A549 (cell line): ENCODE measurements at regions not wholly inside any gene's neighbourhood (a gene's known extent, or its start where the extent isn't known, plus 50 kb on each side); places are given as distances from the start of the nearest gene placed in this dataset.

Experiments
- ATAC-seq, 2 experiments: fragments of 200-7000 bp in 1 of 2; fragments of >200 bp in 1 of 2; cut with Nextera tagmentation in 1 of 2; cut with Tn5 transposase in 1 of 2; 3 replicates each; pipeline versions ENCODE4 v1.8.0 to v1.9.1; 2018 to 2020; ENCODE audit warnings: mild to moderate bottlenecking in 1 of 2, moderate library complexity in 1 of 2
- CTCF ChIA-PET: fragments of 300-600 bp; sonication (Branson Sonifier 250); formaldehyde crosslinking; extraction: SDS; loops from one replicate; lab custom pipeline; 2021; ENCODE audit warnings: antibody characterized with exemption, inconsistent platforms; lab: Yijun Ruan, JAX
- POLR2A ChIA-PET: fragments of 350-600 bp; formaldehyde crosslinking; extraction: SDS; loops from one replicate; lab custom pipeline; 2021; ENCODE audit warnings: antibody characterized with exemption, inconsistent platforms; lab: Yijun Ruan, JAX
- DNase-seq, 2 experiments: peaks; one replicate each; pipeline versions ENCODE4 v3.0.0 to v3.0.0-alpha.2; 2011 to 2016; ENCODE audit warnings: low read depth in 1 of 2, low spot score in 1 of 2
- FAIRE-seq: peaks from 2 replicates; lab custom pipeline; 2011; peaks lifted over from hg19 to GRCh38; lab: Jason Lieb, UNC
- H3K27ac ChIP-seq, 2 experiments: fragments of >200 bp; sonication (Bioruptor Twin); formaldehyde crosslinking; 3 replicates each; pipeline ENCODE4 v1.5.1; 2016 to 2017
- H3K4me1 ChIP-seq: fragments of >200 bp; sonication (Bioruptor Twin); formaldehyde crosslinking; 3 replicates; pipeline ENCODE4 v1.6.1; 2016
- H3K4me2 ChIP-seq: fragments of >200 bp; sonication (Bioruptor Twin); formaldehyde crosslinking; 3 replicates; pipeline ENCODE4 v1.6.1; 2016
- H3K4me3 ChIP-seq: fragments of >200 bp; sonication (Bioruptor Twin); formaldehyde crosslinking; 3 replicates; pipeline ENCODE4 v1.5.1; 2016
- H3K9me3 ChIP-seq: fragments of >200 bp; sonication (Bioruptor Twin); formaldehyde crosslinking; 3 replicates; pipeline ENCODE4 v1.6.1; 2016
- BHLHE40 ChIP-seq: IDR thresholded peaks from 2 replicates; pipeline ENCODE4 v1.6.1; 2012; ENCODE audit warnings: low read depth, low read length, inconsistent platforms
- CEBPB ChIP-seq, 2 experiments: fragments of >200 bp in 1 of 2; sonication (Bioruptor Twin) in 1 of 2; formaldehyde crosslinking in 1 of 2; IDR thresholded peaks; 2 replicates each; pipeline ENCODE4 v1.6.1; 2012 to 2016
- CHD2 ChIP-seq: fragments of 150-350 bp; IDR thresholded peaks from 2 replicates; pipeline ENCODE4 v1.6.1; 2014; ENCODE audit warnings: low read length; ENCODE audit not compliant: partially characterized antibody
- EHF ChIP-seq: fragments of 250-450 bp; sonication (Bioruptor Pico); IDR thresholded peaks from 2 replicates; pipeline ENCODE4 v1.5.0; 2020; ENCODE audit warnings: mild to moderate bottlenecking
- EHMT2 ChIP-seq: fragments of 200-600 bp; sonication (generic); IDR thresholded peaks from 2 replicates; pipeline ENCODE4 v1.6.1; 2016; ENCODE audit warnings: antibody characterized with exemption, low read depth, mild to moderate bottlenecking, moderate library complexity
- ESRRA ChIP-seq: fragments of 150-350 bp; IDR thresholded peaks from 2 replicates; pipeline ENCODE4 v1.6.1; 2014; ENCODE audit warnings: mild to moderate bottlenecking, low read length, borderline replicate concordance
- FOSB ChIP-seq: fragments of 250-450 bp; sonication (Bioruptor Pico); IDR thresholded peaks from 2 replicates; pipeline ENCODE4 v1.5.0; 2020; ENCODE audit warnings: mild to moderate bottlenecking, moderate library complexity
- GATA3 ChIP-seq: IDR thresholded peaks from 2 replicates; pipeline ENCODE4 v1.6.1; 2012; ENCODE audit warnings: borderline replicate concordance
- HDAC2 ChIP-seq: fragments of 200-600 bp; sonication (generic); IDR thresholded peaks from 2 replicates; pipeline ENCODE4 v1.6.1; 2016
- HOXA7 ChIP-seq: fragments of 250-450 bp; sonication (Bioruptor Pico); IDR thresholded peaks from 2 replicates; pipeline ENCODE4 v1.5.0; 2020; ENCODE audit warnings: mild to moderate bottlenecking, moderate library complexity
- HOXB13 ChIP-seq: fragments of 250-450 bp; sonication (Bioruptor Pico); IDR thresholded peaks from 2 replicates; pipeline ENCODE4 v1.5.0; 2020; ENCODE audit warnings: low read depth, mild to moderate bottlenecking, moderate library complexity
- JUNB ChIP-seq: fragments of >200 bp; sonication (Bioruptor Twin); formaldehyde crosslinking; IDR thresholded peaks from 2 replicates; pipeline ENCODE4 v1.6.1; 2016
- KDM1A ChIP-seq: fragments of 200-600 bp; sonication (generic); IDR thresholded peaks from 2 replicates; pipeline ENCODE4 v1.6.1; 2016; ENCODE audit warnings: low read depth, mild to moderate bottlenecking
- NFE2L2 ChIP-seq: fragments of 150-350 bp; conservative IDR thresholded peaks from 2 replicates; pipeline ENCODE4 v1.6.1; 2014; ENCODE audit warnings: low read length
- PHF8 ChIP-seq: fragments of 200-600 bp; sonication (generic); IDR thresholded peaks from 2 replicates; pipeline ENCODE4 v1.6.1; 2016; ENCODE audit warnings: low read depth, mild to moderate bottlenecking, antibody characterized with exemption, moderate library complexity, borderline replicate concordance
- RARB ChIP-seq: fragments of 250-450 bp; sonication (Bioruptor Pico); IDR thresholded peaks from 2 replicates; pipeline ENCODE4 v1.8.0; 2021; ENCODE audit warnings: mild to moderate bottlenecking, moderate library complexity
- RNF2 ChIP-seq: fragments of 200-600 bp; sonication (generic); IDR thresholded peaks from 2 replicates; pipeline ENCODE4 v1.6.1; 2016; ENCODE audit warnings: low read depth, mild to moderate bottlenecking, antibody characterized with exemption, moderate library complexity, borderline replicate concordance
- SREBF2 ChIP-seq: fragments of 450-650 bp; IDR thresholded peaks from 2 replicates; pipeline ENCODE4 v1.6.1; 2014; ENCODE audit warnings: mild to moderate bottlenecking, moderate library complexity
- ZNF302 ChIP-seq: fragments of 250-450 bp; sonication (Bioruptor Pico); IDR thresholded peaks from 2 replicates; pipeline ENCODE4 v1.9.0; 2021; ENCODE audit warnings: inconsistent platforms, mild to moderate bottlenecking, moderate library complexity
- WGBS: methylation state at CpG from one replicate; pipeline ENCODE4 v1.1.6; 2017; ENCODE audit errors: missing lambda C conversion rate; 5-methylcytosine and 5-hydroxymethylcytosine counted together
- TF ChIP-seq, protein P1 (sequence below): fragments of 200-600 bp; sonication (generic); IDR thresholded peaks from 2 replicates; pipeline ENCODE4 v1.6.1; 2016; ENCODE audit warnings: antibody characterized with exemption, mild to moderate bottlenecking, moderate library complexity
- TF ChIP-seq, protein P2 (sequence below): IDR thresholded peaks from 2 replicates; pipeline ENCODE4 v1.6.1; 2012
- TF ChIP-seq, protein P3 (sequence below): IDR thresholded peaks from 2 replicates; pipeline ENCODE4 v1.6.1; 2012
- TF ChIP-seq, protein P4 (sequence below): IDR thresholded peaks from 2 replicates; pipeline ENCODE4 v1.6.1; 2012; ENCODE audit warnings: low read depth, borderline replicate concordance
- TF ChIP-seq, protein P5 (sequence below): fragments of 250-450 bp; sonication (Bioruptor Pico); IDR thresholded peaks from 2 replicates; pipeline ENCODE4 v1.5.0; 2021; ENCODE audit warnings: mild to moderate bottlenecking, moderate library complexity, borderline replicate concordance

DNA sequence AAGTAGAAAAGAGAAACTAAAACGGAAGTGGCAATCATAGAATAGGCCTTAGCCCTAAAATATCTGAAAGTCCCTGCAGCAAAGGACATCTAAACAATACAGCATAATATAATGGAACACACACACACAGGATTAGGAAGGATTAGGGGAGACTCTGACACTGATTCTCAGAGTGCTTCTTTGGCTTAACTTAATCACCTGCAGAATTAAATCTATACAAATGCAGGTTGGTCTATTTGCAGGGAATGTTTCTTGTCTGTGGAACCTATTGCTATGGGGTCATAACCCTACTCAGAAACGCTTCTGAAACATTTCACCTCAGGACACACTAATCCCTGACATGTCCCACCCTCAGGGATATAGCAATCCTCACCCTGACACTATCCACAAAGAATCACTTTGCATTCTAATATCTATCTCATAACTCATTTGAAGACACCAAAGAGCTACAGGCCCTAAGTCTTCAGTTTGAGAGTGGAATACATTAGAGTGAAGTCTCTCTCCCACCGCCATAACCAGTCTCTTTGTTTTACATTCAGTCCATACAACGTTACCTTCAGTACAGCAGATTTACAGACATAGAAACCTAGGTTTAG lies 1041.2 kb downstream of the TUSC7 start (continued):
- TF ChIP-seq, protein P1, sequence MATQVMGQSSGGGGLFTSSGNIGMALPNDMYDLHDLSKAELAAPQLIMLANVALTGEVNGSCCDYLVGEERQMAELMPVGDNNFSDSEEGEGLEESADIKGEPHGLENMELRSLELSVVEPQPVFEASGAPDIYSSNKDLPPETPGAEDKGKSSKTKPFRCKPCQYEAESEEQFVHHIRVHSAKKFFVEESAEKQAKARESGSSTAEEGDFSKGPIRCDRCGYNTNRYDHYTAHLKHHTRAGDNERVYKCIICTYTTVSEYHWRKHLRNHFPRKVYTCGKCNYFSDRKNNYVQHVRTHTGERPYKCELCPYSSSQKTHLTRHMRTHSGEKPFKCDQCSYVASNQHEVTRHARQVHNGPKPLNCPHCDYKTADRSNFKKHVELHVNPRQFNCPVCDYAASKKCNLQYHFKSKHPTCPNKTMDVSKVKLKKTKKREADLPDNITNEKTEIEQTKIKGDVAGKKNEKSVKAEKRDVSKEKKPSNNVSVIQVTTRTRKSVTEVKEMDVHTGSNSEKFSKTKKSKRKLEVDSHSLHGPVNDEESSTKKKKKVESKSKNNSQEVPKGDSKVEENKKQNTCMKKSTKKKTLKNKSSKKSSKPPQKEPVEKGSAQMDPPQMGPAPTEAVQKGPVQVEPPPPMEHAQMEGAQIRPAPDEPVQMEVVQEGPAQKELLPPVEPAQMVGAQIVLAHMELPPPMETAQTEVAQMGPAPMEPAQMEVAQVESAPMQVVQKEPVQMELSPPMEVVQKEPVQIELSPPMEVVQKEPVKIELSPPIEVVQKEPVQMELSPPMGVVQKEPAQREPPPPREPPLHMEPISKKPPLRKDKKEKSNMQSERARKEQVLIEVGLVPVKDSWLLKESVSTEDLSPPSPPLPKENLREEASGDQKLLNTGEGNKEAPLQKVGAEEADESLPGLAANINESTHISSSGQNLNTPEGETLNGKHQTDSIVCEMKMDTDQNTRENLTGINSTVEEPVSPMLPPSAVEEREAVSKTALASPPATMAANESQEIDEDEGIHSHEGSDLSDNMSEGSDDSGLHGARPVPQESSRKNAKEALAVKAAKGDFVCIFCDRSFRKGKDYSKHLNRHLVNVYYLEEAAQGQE: no peak

DNA sequence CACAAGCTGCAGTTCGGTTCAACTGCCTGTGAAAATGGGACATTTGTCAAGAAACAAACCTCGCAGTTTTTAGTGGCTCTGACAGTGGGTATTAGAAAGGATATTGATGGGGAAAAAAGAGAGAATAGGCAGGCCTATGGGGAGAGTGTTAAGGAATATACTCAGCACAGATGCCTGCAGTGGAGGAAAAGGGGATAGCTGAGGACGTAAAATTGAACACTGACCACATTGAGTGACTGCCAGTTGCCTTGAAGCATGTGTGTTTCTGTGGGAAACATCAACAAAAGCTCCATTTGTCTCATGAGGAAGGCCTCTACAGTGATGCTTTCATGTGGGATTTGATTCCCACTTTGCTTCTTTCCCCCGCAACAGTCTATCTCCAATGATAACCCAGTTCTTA lies 1042.1 kb downstream of the TUSC7 start:
- ChIA-PET CTCF (no interaction called here), POLR2A (no interaction called here)
- Histone ChIP-seq H3K4me2 (no peak overlapping the region), H3K9me3 (no peaks in the 10 kb centered on the region), H3K4me1 (no peaks in the 10 kb centered on the region; the same call in 2 of the 3 replicates), H3K4me3 (no peak overlapping the region), H3K27ac (no peak overlapping the region)
- TF ChIP-seq, protein P2, sequence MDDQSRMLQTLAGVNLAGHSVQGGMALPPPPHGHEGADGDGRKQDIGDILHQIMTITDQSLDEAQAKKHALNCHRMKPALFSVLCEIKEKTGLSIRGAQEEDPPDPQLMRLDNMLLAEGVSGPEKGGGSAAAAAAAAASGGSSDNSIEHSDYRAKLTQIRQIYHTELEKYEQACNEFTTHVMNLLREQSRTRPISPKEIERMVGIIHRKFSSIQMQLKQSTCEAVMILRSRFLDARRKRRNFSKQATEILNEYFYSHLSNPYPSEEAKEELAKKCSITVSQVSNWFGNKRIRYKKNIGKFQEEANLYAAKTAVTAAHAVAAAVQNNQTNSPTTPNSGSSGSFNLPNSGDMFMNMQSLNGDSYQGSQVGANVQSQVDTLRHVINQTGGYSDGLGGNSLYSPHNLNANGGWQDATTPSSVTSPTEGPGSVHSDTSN: no peak
- no peak for TF ChIP-seq HDAC2
- TF ChIP-seq, protein P3, sequence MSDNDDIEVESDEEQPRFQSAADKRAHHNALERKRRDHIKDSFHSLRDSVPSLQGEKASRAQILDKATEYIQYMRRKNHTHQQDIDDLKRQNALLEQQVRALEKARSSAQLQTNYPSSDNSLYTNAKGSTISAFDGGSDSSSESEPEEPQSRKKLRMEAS: no peak
- DNase-seq (no peak), FAIRE-seq (no peak), ATAC-seq (no peak)
- 79% methylated on average over 4 of the region's 4 CpGs for WGBS

DNA sequence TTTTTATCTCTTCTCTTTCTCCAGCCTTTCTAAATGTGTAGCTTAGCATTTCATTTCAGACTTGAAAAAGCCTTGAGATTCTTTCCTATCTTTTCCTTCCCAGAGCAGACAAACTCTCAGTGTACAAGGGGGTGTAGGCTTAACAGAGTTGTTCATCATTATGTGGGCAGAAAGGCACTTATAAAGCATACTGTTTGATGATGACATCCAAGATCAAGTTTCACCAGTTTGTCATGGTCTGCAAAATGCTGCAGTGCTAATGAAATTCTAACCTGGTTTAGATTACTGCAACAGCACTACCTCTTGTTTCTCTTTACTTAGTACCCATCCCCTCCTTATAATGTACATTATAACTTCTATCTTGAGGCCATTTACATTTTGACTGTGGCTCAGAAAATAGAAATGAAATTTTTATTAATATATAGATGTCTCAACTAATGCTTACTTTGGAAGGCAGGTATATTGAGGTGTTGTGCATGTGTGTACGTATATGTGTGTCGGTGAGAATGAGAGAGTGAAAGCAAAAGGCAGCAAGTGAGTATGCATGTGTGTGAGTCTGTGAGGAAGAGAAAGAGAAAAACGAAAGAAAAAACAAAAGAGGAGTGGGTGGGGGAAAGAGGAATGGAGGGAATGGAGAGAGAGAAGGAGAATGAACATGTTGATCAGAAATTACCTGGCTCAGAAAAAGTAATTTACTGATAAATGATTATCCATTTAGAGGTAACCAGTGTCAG lies 1043.6 kb downstream of the TUSC7 start:
- H3K9me3 ChIP-seq: no peaks in the 10 kb centered on the region
- 78% methylated on average over 3 of the region's 3 CpGs for WGBS
- FAIRE-seq: no peak
- H3K4me3 ChIP-seq: no peak overlapping the region
- H3K27ac ChIP-seq: no peak overlapping the region
- ATAC-seq: no peak
- H3K4me1 ChIP-seq: no peaks in the 10 kb centered on the region; the same call in 2 of the 3 replicates
- TF ChIP-seq BHLHE40: no peak
- DNase-seq: no peak
- H3K4me2 ChIP-seq: no peak overlapping the region
- POLR2A ChIA-PET: no interaction called here
- CTCF ChIA-PET: no interaction called here

DNA sequence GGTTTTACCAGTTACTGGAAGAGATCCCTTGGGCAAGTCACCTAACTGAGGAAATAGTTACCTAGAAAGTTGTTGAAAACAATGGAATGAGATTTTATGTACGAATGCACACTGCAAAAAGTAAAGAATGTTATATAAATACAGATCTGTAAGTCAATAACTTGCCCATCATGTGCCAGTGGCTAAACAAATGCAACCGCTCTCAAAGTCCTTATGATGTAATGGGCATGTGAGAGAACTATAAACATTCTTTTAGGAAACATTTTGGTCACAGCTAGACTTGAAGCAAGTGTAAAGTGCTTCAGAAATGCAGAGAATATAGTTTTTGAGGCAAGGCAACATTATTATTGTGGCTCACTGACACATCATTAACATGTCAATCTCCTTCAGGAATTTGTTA lies 1044.5 kb downstream of the TUSC7 start:
- TF ChIP-seq HDAC2 (no peak), NFE2L2 (no peak), GATA3 (no peak), JUNB (no peak), RNF2 (no peak), CHD2 (no peak), ESRRA (no peak), FOSB (no peak), RARB (no peak), HOXB13 (CRISPR knock-in tag) (no peak), HOXA7 (no peak), CEBPB (IDR thresholded peaks at IDR 0.05) (no peak), EHMT2 (no peak), EHF (CRISPR knock-in tag) (no peak), ZNF302 (CRISPR knock-in tag) (no peak), KDM1A (no peak), SREBF2 (no peak), PHF8 (no peak)
- TF ChIP-seq, protein P4, sequence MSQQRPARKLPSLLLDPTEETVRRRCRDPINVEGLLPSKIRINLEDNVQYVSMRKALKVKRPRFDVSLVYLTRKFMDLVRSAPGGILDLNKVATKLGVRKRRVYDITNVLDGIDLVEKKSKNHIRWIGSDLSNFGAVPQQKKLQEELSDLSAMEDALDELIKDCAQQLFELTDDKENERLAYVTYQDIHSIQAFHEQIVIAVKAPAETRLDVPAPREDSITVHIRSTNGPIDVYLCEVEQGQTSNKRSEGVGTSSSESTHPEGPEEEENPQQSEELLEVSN: no peak
- TF ChIP-seq, protein P5, sequence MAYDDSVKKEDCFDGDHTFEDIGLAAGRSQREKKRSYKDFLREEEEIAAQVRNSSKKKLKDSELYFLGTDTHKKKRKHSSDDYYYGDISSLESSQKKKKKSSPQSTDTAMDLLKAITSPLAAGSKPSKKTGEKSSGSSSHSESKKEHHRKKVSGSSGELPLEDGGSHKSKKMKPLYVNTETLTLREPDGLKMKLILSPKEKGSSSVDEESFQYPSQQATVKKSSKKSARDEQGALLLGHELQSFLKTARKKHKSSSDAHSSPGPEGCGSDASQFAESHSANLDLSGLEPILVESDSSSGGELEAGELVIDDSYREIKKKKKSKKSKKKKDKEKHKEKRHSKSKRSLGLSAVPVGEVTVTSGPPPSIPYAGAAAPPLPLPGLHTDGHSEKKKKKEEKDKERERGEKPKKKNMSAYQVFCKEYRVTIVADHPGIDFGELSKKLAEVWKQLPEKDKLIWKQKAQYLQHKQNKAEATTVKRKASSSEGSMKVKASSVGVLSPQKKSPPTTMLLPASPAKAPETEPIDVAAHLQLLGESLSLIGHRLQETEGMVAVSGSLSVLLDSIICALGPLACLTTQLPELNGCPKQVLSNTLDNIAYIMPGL (CRISPR knock-in tag): no peak
- WGBS: 46% methylated on average over 2 of the region's 2 CpGs
- no peak for DNase-seq
- no peaks in the 10 kb centered on the region; the same call in 2 of the 3 replicates for H3K4me1 ChIP-seq
- no peak overlapping the region for H3K4me3 ChIP-seq
- H3K9me3 ChIP-seq: no peaks in the 10 kb centered on the region
- ChIA-PET CTCF (no interaction called here), POLR2A (no interaction called here)
- H3K27ac ChIP-seq: no peak overlapping the region
- ATAC-seq: no peak
- no peak for FAIRE-seq
- no peak overlapping the region for H3K4me2 ChIP-seq
